ENCODE measurements at regions not wholly inside any gene's neighbourhood (a gene's known extent, or its start where the extent isn't known, plus 50 kb on each side); places are given as distances from the start of the nearest gene placed in this dataset.
"Not testable (repeated sequence)": the region's sequence is repeated elsewhere in the genome, so short reads cannot be mapped to it uniquely, and the experiment has no call there.

- H3K4me3 ChIP-seq, H3K27ac ChIP-seq: not testable (repeated sequence)
These were observed 289.4 kb downstream of the CNTNAP3B start for GRCh38 chr9:41839786-41840185.

GRCh38 chr9:41838953-41839352 lies 290.3 kb downstream of the CNTNAP3B start:
- not testable (repeated sequence) for H3K4me3 ChIP-seq, H3K27ac ChIP-seq

- not testable (repeated sequence) for H3K4me3 ChIP-seq, H3K27ac ChIP-seq
These were observed 290.7 kb downstream of the CNTNAP3B start for GRCh38 chr9:41838562-41838851.

- not testable (repeated sequence) for H3K4me3 ChIP-seq, H3K27ac ChIP-seq
These were observed 291.3 kb downstream of the CNTNAP3B start for GRCh38 chr9:41837684-41838561.

- not testable (repeated sequence) for H3K4me3 ChIP-seq
These were observed 296.1 kb downstream of the CNTNAP3B start for GRCh38 chr9:41833108-41833507.

GRCh38 chr9:41824723-41825122 lies 304.5 kb downstream of the CNTNAP3B start:
- not testable (repeated sequence) for H3K27ac ChIP-seq, H3K4me3 ChIP-seq

More at GRCh38 chr9:41833108-41833507, 296.1 kb downstream of the CNTNAP3B start:
- H3K27ac ChIP-seq = not testable (repeated sequence)

- not testable (repeated sequence) for H3K27ac ChIP-seq, H3K4me3 ChIP-seq
These were observed 326.5 kb downstream of the CNTNAP3B start for GRCh38 chr9:41802706-41803105.

GRCh38 chr9:41798684-41799083 lies 330.5 kb downstream of the CNTNAP3B start:
- H3K4me3 ChIP-seq, H3K27ac ChIP-seq: not testable (repeated sequence)

- not testable (repeated sequence) for H3K4me3 ChIP-seq, H3K27ac ChIP-seq
These were observed 338.4 kb downstream of the CNTNAP3B start for GRCh38 chr9:41790719-41791363.

GRCh38 chr9:41790007-41790406 lies 339.2 kb downstream of the CNTNAP3B start:
- H3K27ac ChIP-seq, H3K4me3 ChIP-seq: not testable (repeated sequence)

- H3K27ac ChIP-seq, H3K4me3 ChIP-seq: not testable (repeated sequence)
These were observed 339.8 kb downstream of the CNTNAP3B start for GRCh38 chr9:41789387-41789786.

- not testable (repeated sequence) for H3K27ac ChIP-seq, H3K4me3 ChIP-seq
These were observed 341.3 kb downstream of the CNTNAP3B start for GRCh38 chr9:41787951-41788350.

- not testable (repeated sequence) for H3K27ac ChIP-seq, H3K4me3 ChIP-seq
These were observed 342.0 kb downstream of the CNTNAP3B start for GRCh38 chr9:41787270-41787669.

- not testable (repeated sequence) for H3K4me3 ChIP-seq, H3K27ac ChIP-seq
These were observed 345.2 kb downstream of the CNTNAP3B start for GRCh38 chr9:41784006-41784405.

GRCh38 chr9:41783070-41783810 lies 346.0 kb downstream of the CNTNAP3B start:
- H3K4me3 ChIP-seq, H3K27ac ChIP-seq: not testable (repeated sequence)

GRCh38 chr9:41781899-41782298 lies 347.3 kb downstream of the CNTNAP3B start:
- not testable (repeated sequence) for H3K4me3 ChIP-seq, H3K27ac ChIP-seq

- H3K27ac ChIP-seq, H3K4me3 ChIP-seq: not testable (repeated sequence)
These were observed 349.3 kb downstream of the CNTNAP3B start for GRCh38 chr9:41779897-41780406.

GRCh38 chr9:41779192-41779591 lies 350.0 kb downstream of the CNTNAP3B start:
- H3K4me3 ChIP-seq, H3K27ac ChIP-seq: not testable (repeated sequence)

GRCh38 chr9:41778535-41779071 lies 350.6 kb downstream of the CNTNAP3B start:
- not testable (repeated sequence) for H3K27ac ChIP-seq, H3K4me3 ChIP-seq

- H3K27ac ChIP-seq, H3K4me3 ChIP-seq: not testable (repeated sequence)
These were observed 351.7 kb downstream of the CNTNAP3B start for GRCh38 chr9:41777536-41777935.
